H9 (cell line): ENCODE measurements at regions not wholly inside any gene's neighbourhood (a gene's known extent, or its start where the extent isn't known, plus 50 kb on each side); places are given as distances from the start of the nearest gene placed in this dataset.

Experiments used
- DNase-seq: peaks from one replicate; pipeline ENCODE4 v3.0.0-alpha.2; 2017
- H2AFZ ChIP-seq: one replicate; pipeline ENCODE4 v1.6.1; 2013; ENCODE audit warnings: mild to moderate bottlenecking, low read length, control low read depth, moderate library complexity
- H2AK5ac ChIP-seq: 2 replicates; pipeline ENCODE4 v1.6.1; 2013; ENCODE audit warnings: low read length, control low read depth, mixed read lengths; ENCODE audit not compliant: insufficient read length
- H2BK120ac ChIP-seq: one replicate; pipeline ENCODE4 v1.6.1; 2013; ENCODE audit warnings: low read depth, mild to moderate bottlenecking, low read length, control low read depth, inconsistent platforms; ENCODE audit not compliant: poor library complexity, severe bottlenecking
- H2BK12ac ChIP-seq: 2 replicates; pipeline ENCODE4 v1.6.1; 2013; ENCODE audit warnings: low read length, control low read depth, mixed read lengths, low read depth; ENCODE audit not compliant: insufficient read length
- H2BK15ac ChIP-seq: 2 replicates; pipeline ENCODE4 v1.6.1; 2013; ENCODE audit warnings: low read depth, low read length, control low read depth
- H2BK20ac ChIP-seq: one replicate; pipeline ENCODE4 v1.6.1; 2013; ENCODE audit warnings: low read depth, mild to moderate bottlenecking, low read length, control low read depth, inconsistent platforms; ENCODE audit not compliant: poor library complexity, severe bottlenecking
- H2BK5ac ChIP-seq: 2 replicates; pipeline ENCODE4 v1.6.1; 2013; ENCODE audit warnings: low read length, control low read depth, mixed read lengths; ENCODE audit not compliant: insufficient read length
- H3K14ac ChIP-seq: 2 replicates; pipeline ENCODE4 v1.6.1; 2013; ENCODE audit warnings: low read length, control low read depth; ENCODE audit not compliant: insufficient read depth
- H3K18ac ChIP-seq: 2 replicates; pipeline ENCODE4 v1.6.1; 2013; ENCODE audit warnings: low read depth, mild to moderate bottlenecking, mixed read lengths, low read length, control low read depth; ENCODE audit not compliant: insufficient read length
- H3K23ac ChIP-seq: 2 replicates; pipeline ENCODE4 v1.6.1; 2013; ENCODE audit warnings: low read length, control low read depth, mixed read lengths, low read depth; ENCODE audit not compliant: insufficient read length
- H3K23me2 ChIP-seq: 2 replicates; pipeline ENCODE4 v1.6.1; 2013; ENCODE audit warnings: low read depth, mild to moderate bottlenecking, mixed read lengths, low read length, control low read depth; ENCODE audit not compliant: insufficient read length, poor library complexity, severe bottlenecking
- H3K27ac ChIP-seq: 2 replicates; pipeline ENCODE4 v1.5.1; 2013; ENCODE audit warnings: low read length, control low read depth, mixed read lengths, low read depth; ENCODE audit not compliant: insufficient read length
- H3K27me3 ChIP-seq: 2 replicates; pipeline ENCODE4 v1.6.1; 2013; ENCODE audit warnings: low read length, control low read depth, inconsistent platforms; ENCODE audit not compliant: insufficient read depth
- H3K4ac ChIP-seq: 2 replicates; pipeline ENCODE4 v1.6.1; 2013; ENCODE audit warnings: low read depth, mild to moderate bottlenecking, control low read depth, inconsistent platforms, low read length, moderate library complexity
- H3K4me1 ChIP-seq: 2 replicates; pipeline ENCODE4 v1.6.1; 2013; ENCODE audit warnings: low read length, control low read depth, inconsistent platforms; ENCODE audit not compliant: insufficient read depth
- H3K4me2 ChIP-seq: 2 replicates; pipeline ENCODE4 v1.6.1; 2013; ENCODE audit warnings: low read length, control low read depth, mixed read lengths; ENCODE audit not compliant: insufficient read length, insufficient read depth
- H3K56ac ChIP-seq: 2 replicates; pipeline ENCODE4 v1.6.1; 2013; ENCODE audit warnings: low read depth, mild to moderate bottlenecking, mixed read lengths, low read length, control low read depth; ENCODE audit not compliant: insufficient read length
- H3K79me1 ChIP-seq: 2 replicates; pipeline ENCODE4 v1.6.1; 2013; ENCODE audit warnings: low read depth, mild to moderate bottlenecking, moderate library complexity, low read length, control low read depth, inconsistent platforms; ENCODE audit not compliant: insufficient read depth, poor library complexity, severe bottlenecking
- H3K79me2 ChIP-seq: 2 replicates; pipeline ENCODE4 v1.6.1; 2013; ENCODE audit warnings: low read length, control low read depth, inconsistent platforms; ENCODE audit not compliant: insufficient read depth
- H3K9ac ChIP-seq: 2 replicates; pipeline ENCODE4 v1.6.1; 2013; ENCODE audit warnings: low read length, control low read depth, mixed read lengths; ENCODE audit not compliant: insufficient read length; ENCODE audit errors: extremely low read depth
- H3K9me3 ChIP-seq: one replicate; pipeline ENCODE4 v1.6.1; 2013; ENCODE audit warnings: low read depth, low read length, inconsistent platforms; ENCODE audit not compliant: control insufficient read depth
- H3T11ph ChIP-seq: one replicate; pipeline ENCODE4 v1.6.1; 2013; ENCODE audit warnings: mild to moderate bottlenecking, low read length, control low read depth, inconsistent platforms
- H4K20me1 ChIP-seq: one replicate; pipeline ENCODE4 v1.6.1; 2013; ENCODE audit not compliant: control insufficient read depth, insufficient read length, insufficient read depth
- H4K5ac ChIP-seq: 2 replicates; pipeline ENCODE4 v1.6.1; 2013; ENCODE audit warnings: low read depth, mild to moderate bottlenecking, mixed read lengths, low read length, control low read depth; ENCODE audit not compliant: insufficient read length
- H4K8ac ChIP-seq: replicated peaks from 2 replicates; pipeline ENCODE4 v1.6.1; 2013; ENCODE audit warnings: low read length, control low read depth, mixed read lengths, low read depth; ENCODE audit not compliant: insufficient read length
- H4K91ac ChIP-seq: 2 replicates; pipeline ENCODE4 v1.6.1; 2013; ENCODE audit warnings: low read depth, mild to moderate bottlenecking, moderate library complexity, mixed read lengths, low read length, control low read depth; ENCODE audit not compliant: insufficient read length
- H3K27ac Mint-ChIP-seq, 3 experiments: 2 replicates in 2 of 3; 3 replicates in 1 of 3; pipeline ENCODE4 v1.8.0; 2020 to 2021; ENCODE audit warnings: mixed read lengths in 3 of 3, mild to moderate bottlenecking in 1 of 3, moderate library complexity in 1 of 3
- H3K27me3 Mint-ChIP-seq: 2 replicates; pipeline ENCODE4 v1.8.0; 2021; ENCODE audit warnings: low read depth, mild to moderate bottlenecking, moderate library complexity, mixed read lengths
- H3K36me3 Mint-ChIP-seq, 3 experiments: 2 replicates in 2 of 3; 3 replicates in 1 of 3; pipeline ENCODE4 v1.8.0; 2020 to 2021; ENCODE audit warnings: low read depth in 3 of 3, mixed read lengths in 3 of 3; ENCODE audit not compliant: insufficient read depth in 1 of 3
- H3K4me1 Mint-ChIP-seq, 2 experiments: 2 replicates each; pipeline ENCODE4 v1.8.0; 2020; ENCODE audit warnings: mixed read lengths in 2 of 2
- H3K4me3 Mint-ChIP-seq, 2 experiments: 2 replicates in 1 of 2; 3 replicates in 1 of 2; pipeline ENCODE4 v1.8.0; 2020 to 2021; ENCODE audit warnings: mild to moderate bottlenecking in 2 of 2, mixed read lengths in 2 of 2, moderate library complexity in 1 of 2
- H3K9me3 Mint-ChIP-seq, 2 experiments: 2 replicates in 1 of 2; 3 replicates in 1 of 2; pipeline ENCODE4 v1.8.0; 2020; ENCODE audit warnings: mild to moderate bottlenecking in 2 of 2, mixed read lengths in 2 of 2, moderate library complexity in 1 of 2
- WGBS: extraction: QIAGEN DNeasy Blood & Tissue Kit; methylation state at CpG from one replicate; pipeline ENCODE4 v1.1.7; 2013; ENCODE audit warnings: missing lambda C conversion rate, low lambda C conversion rate, mixed read lengths; ENCODE audit not compliant: insufficient read length; ENCODE audit errors: extremely low coverage; 5-methylcytosine and 5-hydroxymethylcytosine counted together
- TF ChIP-seq, protein P1 (sequence below): fragments of 200-600 bp; sonication (generic); conservative IDR thresholded peaks from 3 replicates; pipeline ENCODE4 v1.8.0; 2021; ENCODE audit warnings: antibody characterized with exemption, mild to moderate bottlenecking

DNA sequence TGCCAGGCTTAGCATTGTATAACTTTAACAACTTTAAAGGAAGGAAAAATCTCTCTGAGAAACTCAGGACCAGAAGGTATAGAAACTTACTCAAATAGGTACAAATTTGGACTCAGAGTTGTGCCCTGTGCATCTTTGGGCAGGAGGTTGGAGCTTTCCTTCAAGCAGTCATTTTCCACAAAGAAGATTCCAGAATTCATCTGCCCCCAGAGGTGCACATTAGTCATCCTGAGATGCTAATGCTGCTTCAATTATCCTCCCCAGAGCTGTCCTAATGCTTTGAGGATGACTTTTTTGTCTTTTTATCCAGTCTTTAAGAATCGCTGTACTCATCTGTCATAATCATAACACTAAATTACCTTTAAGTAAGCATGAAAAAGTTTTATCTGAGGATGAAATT, 243.0 kb upstream of the WWC1 start:
- Histone ChIP-seq H3K79me2 (no peaks in the 10 kb centered on the region), H3K18ac (no peak overlapping the region), H3K56ac (no peak overlapping the region), H4K20me1 (no peaks in the 10 kb centered on the region), H3K79me1 (no peaks in the 10 kb centered on the region), H2BK120ac (no peak overlapping the region), H3K9me3 (no peaks in the 10 kb centered on the region), H2BK15ac (no peak overlapping the region), H4K91ac (no peak overlapping the region), H3K23me2 (no peaks in the 10 kb centered on the region), H3K9ac (no peak overlapping the region), H2BK12ac (no peak overlapping the region), H3K27ac (no peak overlapping the region), H4K5ac (no peak overlapping the region), H3K4ac (no peak overlapping the region), H2AFZ (no peak overlapping the region), H3K14ac (no peak overlapping the region), H2BK20ac (no peak overlapping the region), H3K4me2 (no peak overlapping the region), H3K23ac (no peak overlapping the region), H3K4me1 (peaks cover 3% of the 10 kb centered on the region; the same call in 1 of the 2 replicates), H3T11ph (no peak overlapping the region), H2BK5ac (no peak overlapping the region), H2AK5ac (no peak overlapping the region), H3K27me3 (no peaks in the 10 kb centered on the region), H4K8ac (no peak overlapping the region)
- Mint-ChIP-seq H3K27me3 (no peaks in the 10 kb centered on the region), H3K9me3 (no peaks in the 10 kb centered on the region), H3K27ac (no peak overlapping the region), H3K36me3 (no peaks in the 10 kb centered on the region), H3K4me3 (no peak overlapping the region), H3K4me1 (peaks cover 27 to 32% of the 10 kb centered on the region in 2 experiments)
- no peak for DNase-seq
- TF ChIP-seq, protein P1, sequence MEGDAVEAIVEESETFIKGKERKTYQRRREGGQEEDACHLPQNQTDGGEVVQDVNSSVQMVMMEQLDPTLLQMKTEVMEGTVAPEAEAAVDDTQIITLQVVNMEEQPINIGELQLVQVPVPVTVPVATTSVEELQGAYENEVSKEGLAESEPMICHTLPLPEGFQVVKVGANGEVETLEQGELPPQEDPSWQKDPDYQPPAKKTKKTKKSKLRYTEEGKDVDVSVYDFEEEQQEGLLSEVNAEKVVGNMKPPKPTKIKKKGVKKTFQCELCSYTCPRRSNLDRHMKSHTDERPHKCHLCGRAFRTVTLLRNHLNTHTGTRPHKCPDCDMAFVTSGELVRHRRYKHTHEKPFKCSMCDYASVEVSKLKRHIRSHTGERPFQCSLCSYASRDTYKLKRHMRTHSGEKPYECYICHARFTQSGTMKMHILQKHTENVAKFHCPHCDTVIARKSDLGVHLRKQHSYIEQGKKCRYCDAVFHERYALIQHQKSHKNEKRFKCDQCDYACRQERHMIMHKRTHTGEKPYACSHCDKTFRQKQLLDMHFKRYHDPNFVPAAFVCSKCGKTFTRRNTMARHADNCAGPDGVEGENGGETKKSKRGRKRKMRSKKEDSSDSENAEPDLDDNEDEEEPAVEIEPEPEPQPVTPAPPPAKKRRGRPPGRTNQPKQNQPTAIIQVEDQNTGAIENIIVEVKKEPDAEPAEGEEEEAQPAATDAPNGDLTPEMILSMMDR = no peak
- WGBS = no CpG with 5 or more reads among the region's 1 CpG
